GM23248 (cell line): ENCODE measurements at regions not wholly inside any gene's neighbourhood (a gene's known extent, or its start where the extent isn't known, plus 50 kb on each side); places are given as distances from the start of the nearest gene placed in this dataset.

Source experiments
- EZH2 ChIP-seq: fragments of 200-600 bp; sonication (generic); IDR thresholded peaks from 2 replicates; pipeline ENCODE4 v1.6.1; 2018; ENCODE audit warnings: antibody characterized with exemption, mild to moderate bottlenecking; ENCODE audit not compliant: insufficient read depth, poor library complexity, severe bottlenecking
- EZH2phosphoT487 ChIP-seq: fragments of 200-600 bp; sonication (generic); IDR thresholded peaks from 2 replicates; pipeline ENCODE4 v1.6.1; 2018; ENCODE audit warnings: antibody characterized with exemption, moderate library complexity, mild to moderate bottlenecking, low read depth; ENCODE audit not compliant: insufficient read depth

- no peak for TF ChIP-seq EZH2
- no peak for TF ChIP-seq EZH2phosphoT487
These were observed 325.1 kb downstream of the FRK start for GRCh38 chr6:115735610-115736009.
